ENCODE measurements at regions not wholly inside any gene's neighbourhood (a gene's known extent, or its start where the extent isn't known, plus 50 kb on each side); places are given as distances from the start of the nearest gene placed in this dataset.

DNA sequence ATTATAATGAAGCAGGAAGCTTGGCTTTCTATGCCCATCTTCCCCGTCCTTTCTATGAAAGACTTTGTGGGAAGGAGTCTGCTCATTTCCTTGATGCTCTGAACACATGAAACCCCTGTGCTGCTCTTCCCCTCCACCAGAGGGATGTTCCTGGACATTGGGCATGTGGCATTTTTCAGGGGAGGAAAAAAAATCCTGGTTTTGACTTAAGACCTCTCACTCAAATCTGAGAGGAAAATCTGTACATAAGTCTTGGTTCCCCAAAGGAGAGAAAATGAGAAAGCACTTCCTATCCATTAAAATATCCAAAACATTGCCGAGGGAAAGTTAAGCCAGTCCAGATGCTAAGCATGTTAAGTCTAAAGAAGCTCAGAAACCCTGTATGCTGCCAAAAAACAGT lies 393.0 kb downstream of the PAX1 start:
- Histone ChIP-seq H3K9me3 (ENCODE audit: control insufficient read depth, low read depth, low read length) (no peaks in the 10 kb centered on the region), H3K23me2 (ENCODE audit: insufficient read length, low read depth, low read length, poor library complexity, severe bottlenecking) (no peaks in the 10 kb centered on the region), H3K23ac (ENCODE audit: insufficient read length, low read depth, low read length) (no peak overlapping the region), H3K4me1 (ENCODE audit: insufficient read depth, low read length) (no peaks in the 10 kb centered on the region), H2BK5ac (ENCODE audit: insufficient read length, low read length) (no peak overlapping the region), H4K5ac (ENCODE audit: insufficient read length, low read depth, low read length) (no peak overlapping the region), H3K18ac (ENCODE audit: insufficient read length, low read depth, low read length) (no peak overlapping the region), H3T11ph (ENCODE audit: low read length) (no peak overlapping the region), H3K79me2 (ENCODE audit: insufficient read depth, low read length) (no peaks in the 10 kb centered on the region), H3K79me1 (ENCODE audit: insufficient read depth, low read depth, low read length, poor library complexity, severe bottlenecking) (no peaks in the 10 kb centered on the region), H2BK20ac (ENCODE audit: low read depth, low read length, poor library complexity, severe bottlenecking) (no peak overlapping the region), H3K56ac (ENCODE audit: insufficient read length, low read depth, low read length) (no peak overlapping the region), H3K27ac (ENCODE audit: insufficient read length, low read depth, low read length) (no peak overlapping the region), H3K9ac (ENCODE audit: extremely low read depth, insufficient read length, low read length) (no peak overlapping the region), H4K91ac (ENCODE audit: insufficient read length, low read depth, low read length) (no peak overlapping the region), H2AFZ (ENCODE audit: low read length) (no peak overlapping the region), H3K4me2 (ENCODE audit: insufficient read depth, insufficient read length, low read length) (no peak overlapping the region), H2BK15ac (ENCODE audit: low read depth, low read length) (no peak overlapping the region), H3K27me3 (ENCODE audit: insufficient read depth, low read length) (no peaks in the 10 kb centered on the region), H4K20me1 (ENCODE audit: control insufficient read depth, insufficient read depth, insufficient read length) (no peaks in the 10 kb centered on the region), H2BK120ac (ENCODE audit: low read depth, low read length, poor library complexity, severe bottlenecking) (no peak overlapping the region), H3K14ac (ENCODE audit: insufficient read depth, low read length) (no peak overlapping the region), H2BK12ac (ENCODE audit: insufficient read length, low read depth, low read length) (no peak overlapping the region), H2AK5ac (ENCODE audit: insufficient read length, low read length) (no peak overlapping the region), H3K4ac (ENCODE audit: low read depth, low read length) (no peak overlapping the region), H4K8ac (replicated peaks; ENCODE audit: insufficient read length, low read depth, low read length) (no peak overlapping the region)
- Mint-ChIP-seq H3K9me3 (peaks cover 1 to 9% of the 10 kb centered on the region in 2 experiments; a peak in 4 of 5 replicates), H3K4me3 (no peak overlapping the region), H3K36me3 (ENCODE audit: insufficient read depth in 1 of 3, low read depth in 3 of 3) (no peaks in the 10 kb centered on the region), H3K4me1 (no peaks in the 10 kb centered on the region), H3K27ac (no peak overlapping the region), H3K27me3 (ENCODE audit: low read depth) (peaks cover 3% of the 10 kb centered on the region; the same call in 1 of the 2 replicates)
- TF ChIP-seq, protein P1, sequence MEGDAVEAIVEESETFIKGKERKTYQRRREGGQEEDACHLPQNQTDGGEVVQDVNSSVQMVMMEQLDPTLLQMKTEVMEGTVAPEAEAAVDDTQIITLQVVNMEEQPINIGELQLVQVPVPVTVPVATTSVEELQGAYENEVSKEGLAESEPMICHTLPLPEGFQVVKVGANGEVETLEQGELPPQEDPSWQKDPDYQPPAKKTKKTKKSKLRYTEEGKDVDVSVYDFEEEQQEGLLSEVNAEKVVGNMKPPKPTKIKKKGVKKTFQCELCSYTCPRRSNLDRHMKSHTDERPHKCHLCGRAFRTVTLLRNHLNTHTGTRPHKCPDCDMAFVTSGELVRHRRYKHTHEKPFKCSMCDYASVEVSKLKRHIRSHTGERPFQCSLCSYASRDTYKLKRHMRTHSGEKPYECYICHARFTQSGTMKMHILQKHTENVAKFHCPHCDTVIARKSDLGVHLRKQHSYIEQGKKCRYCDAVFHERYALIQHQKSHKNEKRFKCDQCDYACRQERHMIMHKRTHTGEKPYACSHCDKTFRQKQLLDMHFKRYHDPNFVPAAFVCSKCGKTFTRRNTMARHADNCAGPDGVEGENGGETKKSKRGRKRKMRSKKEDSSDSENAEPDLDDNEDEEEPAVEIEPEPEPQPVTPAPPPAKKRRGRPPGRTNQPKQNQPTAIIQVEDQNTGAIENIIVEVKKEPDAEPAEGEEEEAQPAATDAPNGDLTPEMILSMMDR (conservative IDR thresholded peaks at IDR 0.05), result peak; percentile 52; the same call in 2 of the 3 replicates
- WGBS (ENCODE audit: extremely low coverage, insufficient read length, low lambda C conversion rate), result no CpG with 5 or more reads among the region's 2 CpGs
- DNase-seq, result no peak

Measured in H9 (cell line).